Psoas muscle (tissue), 7 donors: ENCODE measurements at regions not wholly inside any gene's neighbourhood (a gene's known extent, or its start where the extent isn't known, plus 50 kb on each side); places are given as distances from the start of the nearest gene placed in this dataset.

Experiments
- ATAC-seq, 4 donors: fragments of 200-7000 bp; cut with Tn5 transposase; one replicate each; pipeline ENCODE4 v1.9.1; 2020; ENCODE audit warnings: moderate library complexity in 3 of 4, mild to moderate bottlenecking in 2 of 4
- DNase-seq, 2 donors: peaks; one replicate each; pipeline ENCODE4 v3.0.0-alpha.2; 2020
- H3K27ac ChIP-seq: fragments of 200-600 bp; one replicate; pipeline ENCODE4 v1.8.0; 2022
- H3K27me3 ChIP-seq, 3 donors: fragments of 200-600 bp in 1 of 3; one replicate each; pipeline versions ENCODE4 v1.6.1 to v1.8.0; 2013 to 2022; ENCODE audit warnings: low read length in 2 of 3, mild to moderate bottlenecking in 2 of 3, moderate library complexity in 1 of 3; ENCODE audit not compliant: insufficient read depth in 3 of 3
- H3K36me3 ChIP-seq, 2 donors: fragments of 200-600 bp in 1 of 2; one replicate each; pipeline versions ENCODE4 v1.6.1 to v1.8.0; 2013 to 2022; ENCODE audit warnings: low read depth in 1 of 2, mild to moderate bottlenecking in 1 of 2, moderate library complexity in 1 of 2; ENCODE audit not compliant: insufficient read depth in 1 of 2
- H3K4me1 ChIP-seq: fragments of 200-600 bp; one replicate; pipeline ENCODE4 v1.8.0; 2022
- H3K4me3 ChIP-seq: fragments of 200-600 bp; one replicate; pipeline ENCODE4 v1.8.0; 2022; ENCODE audit warnings: mild to moderate bottlenecking
- H3K9me3 ChIP-seq: fragments of 200-600 bp; one replicate; pipeline ENCODE4 v1.8.0; 2022
- WGBS, 3 donors: extraction: QIAGEN DNeasy Blood & Tissue Kit; methylation state at CpG; one replicate each; pipeline versions ENCODE4 v1.1.6 to v1.1.7; 2013; 5-methylcytosine and 5-hydroxymethylcytosine counted together
- intact Hi-C, 2 donors: fragments of 100-400 bp; cut with DNase I; formaldehyde crosslinking; loops; one replicate each; pipeline versions ENCODE4 v1.11.0 to v1.14.2; 2022
- TF ChIP-seq, protein P1 (sequence below): fragments of 200-600 bp; IDR thresholded peaks from one replicate; pipeline ENCODE4 v1.8.0; 2022; ENCODE audit warnings: antibody characterized with exemption
- donor health status: healthy with polysubstance abuse.
- donor health status: DM: no; HTN: no; CAD: no; lungs with moderate emphysema.
- donor health status: Bipolar disorder and iron deficiency.
- donor health status: healthy.
- donor health status: DM: yes; HTN: yes; CAD: no.
- donor health status: DM: no; HTN: no; CAD: no.
- donor health status: DM: yes; HTN: yes; CAD: no.

DNA sequence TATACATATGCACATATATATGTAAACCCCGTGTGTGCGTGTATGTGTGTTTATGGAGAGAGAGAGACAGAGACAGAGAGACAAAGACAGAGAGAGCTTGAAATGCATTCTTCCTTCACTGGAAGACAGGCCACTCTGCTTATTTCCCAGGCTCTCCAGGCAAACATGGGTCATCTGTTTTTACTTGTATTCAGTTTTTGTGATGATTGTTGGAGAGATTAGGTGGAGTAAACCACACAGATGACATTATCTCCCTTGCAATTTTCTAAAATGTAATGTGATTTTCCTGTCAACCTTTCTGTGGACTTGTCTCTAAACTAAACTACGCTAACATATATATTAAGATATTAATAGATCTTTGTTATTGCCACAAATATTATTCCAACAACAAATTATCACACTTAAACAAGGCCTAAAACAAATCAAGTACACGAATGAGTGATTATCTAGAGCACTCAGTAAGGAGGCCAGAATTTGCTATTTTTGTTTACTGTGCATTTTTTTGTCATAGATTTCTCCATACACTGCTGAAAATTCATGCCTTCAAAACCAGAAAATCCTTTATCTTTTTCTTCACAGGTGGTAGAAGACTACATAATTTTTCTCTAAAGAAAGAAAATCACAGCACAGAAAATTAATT is 251.8 kb upstream of the SLIT2 start:
- 84 to 86% (median 85%) methylated on average over 4 of the region's 4 CpGs for WGBS, 3 donors
- Histone ChIP-seq H3K4me1 (no peaks in the 10 kb centered on the region), H3K9me3 (no peaks in the 10 kb centered on the region), H3K27me3 (no peaks in the 10 kb centered on the region), H3K4me3 (no peak overlapping the region), H3K27ac (no peak overlapping the region), H3K36me3 (no peaks in the 10 kb centered on the region)
- ATAC-seq, result no peak
- intact Hi-C loops, result no loop called here
- DNase-seq, result no peak
- TF ChIP-seq, protein P1, sequence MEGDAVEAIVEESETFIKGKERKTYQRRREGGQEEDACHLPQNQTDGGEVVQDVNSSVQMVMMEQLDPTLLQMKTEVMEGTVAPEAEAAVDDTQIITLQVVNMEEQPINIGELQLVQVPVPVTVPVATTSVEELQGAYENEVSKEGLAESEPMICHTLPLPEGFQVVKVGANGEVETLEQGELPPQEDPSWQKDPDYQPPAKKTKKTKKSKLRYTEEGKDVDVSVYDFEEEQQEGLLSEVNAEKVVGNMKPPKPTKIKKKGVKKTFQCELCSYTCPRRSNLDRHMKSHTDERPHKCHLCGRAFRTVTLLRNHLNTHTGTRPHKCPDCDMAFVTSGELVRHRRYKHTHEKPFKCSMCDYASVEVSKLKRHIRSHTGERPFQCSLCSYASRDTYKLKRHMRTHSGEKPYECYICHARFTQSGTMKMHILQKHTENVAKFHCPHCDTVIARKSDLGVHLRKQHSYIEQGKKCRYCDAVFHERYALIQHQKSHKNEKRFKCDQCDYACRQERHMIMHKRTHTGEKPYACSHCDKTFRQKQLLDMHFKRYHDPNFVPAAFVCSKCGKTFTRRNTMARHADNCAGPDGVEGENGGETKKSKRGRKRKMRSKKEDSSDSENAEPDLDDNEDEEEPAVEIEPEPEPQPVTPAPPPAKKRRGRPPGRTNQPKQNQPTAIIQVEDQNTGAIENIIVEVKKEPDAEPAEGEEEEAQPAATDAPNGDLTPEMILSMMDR, result no peak

DNA sequence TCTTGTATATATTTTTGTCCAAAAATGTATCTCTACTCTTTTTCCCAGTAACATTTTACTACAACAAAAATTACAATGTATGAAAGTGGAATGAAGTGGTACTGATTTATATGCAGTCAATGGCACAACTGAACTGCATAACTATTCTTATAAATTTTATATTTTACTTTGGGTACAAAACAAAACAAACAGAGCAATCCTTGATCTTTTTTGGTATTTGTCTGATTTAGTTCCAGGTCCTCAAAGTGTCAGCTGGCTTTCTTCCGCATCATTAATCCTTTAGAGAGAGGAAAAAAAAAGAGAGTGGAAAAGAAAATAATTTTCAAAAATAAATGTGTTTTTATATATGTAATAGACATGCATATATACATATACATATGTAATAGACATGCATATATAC is 252.4 kb upstream of the SLIT2 start:
- WGBS, 3 donors, result 48 to 87% (median 61%) methylated on average over 1 of the region's 1 CpG
- TF ChIP-seq, protein P1, result no peak
- Histone ChIP-seq H3K27me3 (no peaks in the 10 kb centered on the region), H3K36me3 (no peaks in the 10 kb centered on the region), H3K27ac (no peak overlapping the region), H3K4me3 (no peak overlapping the region), H3K4me1 (no peaks in the 10 kb centered on the region), H3K9me3 (no peaks in the 10 kb centered on the region)
- intact Hi-C loops, result no loop called here
- ATAC-seq (no peak), DNase-seq (no peak)

DNA sequence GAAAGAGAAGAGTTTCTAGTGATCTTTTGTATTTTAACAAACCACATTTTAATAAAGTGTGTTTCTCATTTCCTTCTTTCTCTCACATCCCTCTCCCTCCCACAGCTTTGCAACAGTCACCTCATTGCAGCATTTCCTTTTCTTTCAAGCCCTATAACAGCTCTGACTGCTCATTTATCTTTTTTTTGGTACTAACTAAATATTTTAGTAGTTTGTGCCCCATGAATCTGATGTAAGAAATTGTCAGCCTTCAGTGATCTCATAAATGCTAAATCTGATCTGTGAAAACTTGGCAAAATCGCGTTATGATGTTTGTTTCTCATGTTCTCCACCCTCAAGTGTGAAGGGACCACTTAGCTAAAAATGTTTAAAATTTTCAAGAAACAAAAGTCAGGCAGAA is 258.5 kb upstream of the SLIT2 start:
- no peak overlapping the region for H3K27ac ChIP-seq

DNA sequence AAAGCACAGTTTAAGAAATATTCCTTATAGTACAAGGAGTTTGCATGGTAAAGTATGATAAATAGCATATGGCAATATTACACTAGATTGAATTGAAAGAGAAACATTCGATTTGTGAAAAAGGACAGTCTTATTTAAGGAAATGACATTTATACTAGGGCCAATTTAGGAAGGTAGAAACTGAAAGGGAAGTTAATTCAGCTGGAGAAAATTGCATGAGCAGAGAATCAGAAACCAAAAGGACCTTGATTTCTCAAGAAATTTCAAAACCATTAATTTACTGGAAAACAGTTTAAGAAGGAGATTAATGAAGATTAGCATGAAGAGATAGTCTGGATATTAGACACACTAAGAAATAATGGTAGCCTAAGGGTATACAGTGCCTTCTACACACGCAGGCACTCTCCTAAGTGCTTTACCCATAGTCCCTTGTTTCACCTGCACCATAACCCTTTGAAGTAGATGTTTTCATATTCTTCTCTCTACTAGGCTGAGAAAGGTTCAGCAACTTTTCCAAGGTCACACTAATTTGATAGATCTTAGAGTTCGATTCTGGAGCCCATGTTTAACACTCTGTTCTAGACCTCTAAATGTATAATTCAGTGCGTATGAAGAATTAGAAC is 259.1 kb upstream of the SLIT2 start:
- TF ChIP-seq, protein P1, result no peak
- no peak overlapping the region for H3K27ac ChIP-seq
- H3K36me3 ChIP-seq, result no peaks in the 10 kb centered on the region
- H3K4me3 ChIP-seq, result no peak overlapping the region
- 71 to 79% (median 73%) methylated on average over 4 of the region's 4 CpGs for WGBS, 3 donors
- H3K4me1 ChIP-seq, result no peaks in the 10 kb centered on the region
- ATAC-seq, result no peak
- H3K9me3 ChIP-seq, result no peaks in the 10 kb centered on the region
- no peak for DNase-seq
- H3K27me3 ChIP-seq, result no peaks in the 10 kb centered on the region
- intact Hi-C loops, result no loop called here

More for the DNA sequence above, 258.5 kb upstream of the SLIT2 start:
- Histone ChIP-seq H3K4me1 (no peaks in the 10 kb centered on the region), H3K36me3 (no peaks in the 10 kb centered on the region), H3K27me3 (no peaks in the 10 kb centered on the region), H3K4me3 (no peak overlapping the region), H3K9me3 (no peaks in the 10 kb centered on the region)
- WGBS, 3 donors, result 50 to 62% (median 54%) methylated on average over 2 of the region's 2 CpGs
- intact Hi-C loops, result no loop called here
- TF ChIP-seq, protein P1, result no peak
- ATAC-seq (no peak), DNase-seq (no peak)

DNA sequence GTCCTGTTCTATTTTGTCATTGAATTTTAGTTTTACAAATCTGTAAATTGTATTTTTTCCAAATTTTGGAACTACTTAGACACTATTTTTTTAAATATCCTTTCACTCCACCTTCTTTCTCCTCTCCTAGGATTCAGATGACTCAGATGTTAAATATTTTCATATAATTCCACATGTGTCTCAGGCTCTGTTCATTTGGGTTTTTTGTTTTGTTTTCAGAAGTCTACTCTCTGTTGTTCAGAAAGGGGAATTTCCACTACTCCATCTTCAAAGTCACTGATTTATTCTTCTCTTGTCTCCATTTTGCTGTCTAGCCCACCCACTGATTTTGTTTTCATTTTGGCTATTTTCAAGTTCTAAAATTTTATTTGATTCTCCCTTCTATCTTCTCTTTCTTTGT is 264.0 kb upstream of the SLIT2 start:
- DNase-seq (no peak), ATAC-seq (no peak)
- TF ChIP-seq, protein P1, result no peak
- intact Hi-C loops, result no loop called here
- Histone ChIP-seq H3K36me3 (no peaks in the 10 kb centered on the region), H3K27ac (no peak overlapping the region), H3K9me3 (no peaks in the 10 kb centered on the region), H3K27me3 (no peaks in the 10 kb centered on the region), H3K4me3 (no peak overlapping the region), H3K4me1 (no peaks in the 10 kb centered on the region)
